ENCODE measurements at regions not wholly inside any gene's neighbourhood (a gene's known extent, or its start where the extent isn't known, plus 50 kb on each side); places are given as distances from the start of the nearest gene placed in this dataset.

DNA sequence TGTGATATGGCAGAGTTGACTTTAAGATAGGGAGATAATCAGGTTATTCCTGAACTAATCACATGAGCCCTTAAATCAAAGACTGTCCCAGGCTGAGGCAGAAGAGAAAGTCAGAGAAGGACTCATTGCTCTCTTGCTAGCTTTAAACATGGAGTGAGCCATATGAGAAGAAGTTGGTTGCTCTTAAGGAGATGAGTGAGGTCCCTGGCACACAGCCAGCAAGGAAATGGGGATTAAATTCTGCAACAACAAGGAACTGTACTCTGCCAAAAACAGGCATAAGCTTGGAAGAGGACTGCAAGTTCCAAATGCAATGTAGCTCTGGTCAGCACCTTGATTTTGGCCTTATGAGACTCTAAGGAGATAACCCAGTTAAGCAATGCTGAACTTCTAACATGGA lies 457.0 kb downstream of the PLOD2 start:
- TF ChIP-seq BHLHE40 (IDR thresholded peaks at IDR 0.05; ENCODE audit: borderline replicate concordance) = no peak
- no peak for TF ChIP-seq NFRKB (IDR thresholded peaks at IDR 0.05)
- TF ChIP-seq FOXM1 (IDR thresholded peaks at IDR 0.05; ENCODE audit: borderline replicate concordance) = no peak
- TF ChIP-seq FOXA1 (IDR thresholded peaks at IDR 0.05) = no peak
- no peak for TF ChIP-seq SUZ12 (IDR thresholded peaks at IDR 0.05)
- TF ChIP-seq ELF4 (IDR thresholded peaks at IDR 0.05) = no peak
- no peak for TF ChIP-seq FOXK2 (IDR thresholded peaks at IDR 0.05)
- no peak for TF ChIP-seq PKNOX1 (IDR thresholded peaks at IDR 0.05)
- TF ChIP-seq HDGF (IDR thresholded peaks at IDR 0.05; ENCODE audit: borderline replicate concordance) = no peak
- TF ChIP-seq ZNF384 (IDR thresholded peaks at IDR 0.05) = no peak
- no peak for TF ChIP-seq LEF1 (IDR thresholded peaks at IDR 0.05; ENCODE audit: borderline replicate concordance)
- no peak for TF ChIP-seq SP1 (IDR thresholded peaks at IDR 0.05)
- TF ChIP-seq ARNT (IDR thresholded peaks at IDR 0.05) = no peak
- TF ChIP-seq TARDBP (IDR thresholded peaks at IDR 0.05) = no peak
